ENCODE measurements at regions not wholly inside any gene's neighbourhood (a gene's known extent, or its start where the extent isn't known, plus 50 kb on each side); places are given as distances from the start of the nearest gene placed in this dataset.

GRCh38 chr12:93001407-93001806 lies 72.3 kb upstream of the EEA1 start (continued):
- TF ChIP-seq REST (IDR thresholded peaks at IDR 0.05; ENCODE audit: unreplicated experiment): no peak
- no peak for TF ChIP-seq CTCF (conservative IDR thresholded peaks at IDR 0.05; ENCODE audit: low read depth in 2 of 2)

- H3F3A ChIP-seq (replicated peaks; ENCODE audit: low read depth): no peaks in the 10 kb centered on the region
- no peak overlapping the region for H3K4me2 ChIP-seq
- no peaks in the 10 kb centered on the region for H3K36me3 ChIP-seq (ENCODE audit: insufficient read depth)
- DNase-seq (ENCODE audit: low spot score) (no peak), ATAC-seq (no peak)
- no peaks in the 10 kb centered on the region for H3K27me3 ChIP-seq (ENCODE audit: insufficient read depth)
- Mint-ChIP-seq H3K4me1 (peaks cover 16% of the 10 kb centered on the region; the same call in 2 of the 3 replicates), H3K27ac (no peak overlapping the region), H3K4me3 (no peak overlapping the region), H3K36me3 (ENCODE audit: low read depth) (no peaks in the 10 kb centered on the region), H3K27me3 (ENCODE audit: insufficient read depth, low read depth, poor library complexity) (peaks cover 6% of the 10 kb centered on the region), H3K9me3 (no peaks in the 10 kb centered on the region; the same call in 2 of the 3 replicates)
- no peaks in the 10 kb centered on the region for H4K20me1 ChIP-seq (replicated peaks; ENCODE audit: insufficient read depth)
- no peaks in the 10 kb centered on the region for H3K9me2 ChIP-seq (ENCODE audit: insufficient read depth)
- no peaks in the 10 kb centered on the region for H3K79me2 ChIP-seq (replicated peaks; ENCODE audit: insufficient read depth)
- H3K4me3 ChIP-seq: no peak overlapping the region
- H3K27ac ChIP-seq (ENCODE audit: low read depth): no peak overlapping the region
- peaks cover 7% of the 10 kb centered on the region; the same call in 1 of the 2 replicates for H3K4me1 ChIP-seq (ENCODE audit: insufficient read depth)
- no peak overlapping the region for H2AFZ ChIP-seq
- no peak for TF ChIP-seq ZNF462 (CRISPR knock-in tag; IDR thresholded peaks at IDR 0.05)
- no peak for TF ChIP-seq EZH2 (IDR thresholded peaks at IDR 0.05; ENCODE audit: low read depth, unreplicated experiment)
- TF ChIP-seq NANOG (IDR thresholded peaks at IDR 0.05; ENCODE audit: borderline replicate concordance): no peak
- TF ChIP-seq ZNF114 (CRISPR knock-in tag; IDR thresholded peaks at IDR 0.05): no peak
- no peak for TF ChIP-seq POLR2AphosphoS5 (IDR thresholded peaks at IDR 0.05; ENCODE audit: low read depth)
- TF ChIP-seq REST (IDR thresholded peaks at IDR 0.05; ENCODE audit: unreplicated experiment): no peak
- no peak for TF ChIP-seq ZNF331 (CRISPR knock-in tag; IDR thresholded peaks at IDR 0.05; ENCODE audit: low read depth)
Measured at GRCh38 chr12:93002293-93003054, 73.4 kb upstream of the EEA1 start.
